Mucosa of gallbladder (tissue), 1 donor: ENCODE measurements at regions not wholly inside any gene's neighbourhood (a gene's known extent, or its start where the extent isn't known, plus 50 kb on each side); places are given as distances from the start of the nearest gene placed in this dataset.

Experiments used
- DNase-seq: peaks from one replicate; pipeline ENCODE4 v3.0.0-alpha.2; 2020; ENCODE audit warnings: low spot score
- donor health status: DM: no; HTN: no; CAD: no.

GRCh38 chr4:181711387-181711786 is 531.8 kb upstream of the TENM3 start:
- DNase-seq: no peak

GRCh38 chr4:181728305-181728966 is 514.8 kb upstream of the TENM3 start:
- no peak for DNase-seq

GRCh38 chr4:181731900-181732299 is 511.3 kb upstream of the TENM3 start:
- no peak for DNase-seq

GRCh38 chr4:181737744-181738143 is 505.5 kb upstream of the TENM3 start:
- DNase-seq: no peak

GRCh38 chr4:181739031-181739430 is 504.2 kb upstream of the TENM3 start:
- no peak for DNase-seq

- DNase-seq: no peak
These were observed 501.7 kb upstream of the TENM3 start for GRCh38 chr4:181741513-181741912.

- DNase-seq: no peak
These were observed 497.1 kb upstream of the TENM3 start for GRCh38 chr4:181745933-181746625.

- DNase-seq: no peak
These were observed 494.6 kb upstream of the TENM3 start for GRCh38 chr4:181748581-181748980.

GRCh38 chr4:181752516-181752915 is 490.7 kb upstream of the TENM3 start:
- no peak for DNase-seq

- no peak for DNase-seq
These were observed 490.0 kb upstream of the TENM3 start for GRCh38 chr4:181753207-181753606.

GRCh38 chr4:181755846-181756245 is 487.4 kb upstream of the TENM3 start:
- DNase-seq: no peak

GRCh38 chr4:181756451-181757095 is 486.6 kb upstream of the TENM3 start:
- DNase-seq: no peak

GRCh38 chr4:181757098-181757497 is 486.1 kb upstream of the TENM3 start:
- no peak for DNase-seq

- no peak for DNase-seq
These were observed 485.1 kb upstream of the TENM3 start for GRCh38 chr4:181757910-181758660.

- no peak for DNase-seq
These were observed 482.6 kb upstream of the TENM3 start for GRCh38 chr4:181760560-181760959.

GRCh38 chr4:181761156-181761555 is 482.0 kb upstream of the TENM3 start:
- no peak for DNase-seq

GRCh38 chr4:181766061-181766548 is 477.1 kb upstream of the TENM3 start:
- DNase-seq: no peak

GRCh38 chr4:181770971-181771370 is 472.2 kb upstream of the TENM3 start:
- DNase-seq: no peak

- DNase-seq: no peak
These were observed 467.9 kb upstream of the TENM3 start for GRCh38 chr4:181775298-181775697.

- no peak for DNase-seq
These were observed 466.7 kb upstream of the TENM3 start for GRCh38 chr4:181776264-181777054.

- DNase-seq: no peak
These were observed 465.7 kb upstream of the TENM3 start for GRCh38 chr4:181777518-181777917.
